Colonic mucosa (tissue), 4 donors: ENCODE measurements at regions not wholly inside any gene's neighbourhood (a gene's known extent, or its start where the extent isn't known, plus 50 kb on each side); places are given as distances from the start of the nearest gene placed in this dataset.

Experiments
- DNase-seq: peaks from one replicate; pipeline ENCODE4 v3.0.0-alpha.2; 2020
- H3K27ac ChIP-seq: fragments of 200-600 bp; one replicate; pipeline ENCODE4 v1.8.0; 2021
- H3K27me3 ChIP-seq: fragments of 200-600 bp; one replicate; pipeline ENCODE4 v1.8.0; 2021
- H3K36me3 ChIP-seq: fragments of 200-600 bp; one replicate; pipeline ENCODE4 v1.8.0; 2021
- H3K4me1 ChIP-seq: fragments of 200-600 bp; one replicate; pipeline ENCODE4 v1.8.0; 2021; ENCODE audit warnings: mild to moderate bottlenecking
- H3K4me3 ChIP-seq: fragments of 200-600 bp; one replicate; pipeline ENCODE4 v1.8.0; 2021
- H3K9ac ChIP-seq, 2 donors: one replicate each; pipeline ENCODE4 v1.7.0; 2013; ENCODE audit warnings: control low read depth in 2 of 2, low read depth in 2 of 2, low read length in 2 of 2
- H3K9me3 ChIP-seq: fragments of 200-600 bp; one replicate; pipeline ENCODE4 v1.8.0; 2021
- intact Hi-C: fragments of 100-400 bp; cut with DNase I; formaldehyde crosslinking; loops from one replicate; pipeline ENCODE4 v1.14.1; 2022
- TF ChIP-seq, protein P1 (sequence below): fragments of 200-600 bp; IDR thresholded peaks from one replicate; pipeline ENCODE4 v1.8.0; 2022; ENCODE audit warnings: antibody characterized with exemption, mild to moderate bottlenecking
- donor health status: healthy.
- donor health status: DM: no; HTN: no; CAD: no.
- donor health status: DM: no; HTN: no; CAD: no.

DNA sequence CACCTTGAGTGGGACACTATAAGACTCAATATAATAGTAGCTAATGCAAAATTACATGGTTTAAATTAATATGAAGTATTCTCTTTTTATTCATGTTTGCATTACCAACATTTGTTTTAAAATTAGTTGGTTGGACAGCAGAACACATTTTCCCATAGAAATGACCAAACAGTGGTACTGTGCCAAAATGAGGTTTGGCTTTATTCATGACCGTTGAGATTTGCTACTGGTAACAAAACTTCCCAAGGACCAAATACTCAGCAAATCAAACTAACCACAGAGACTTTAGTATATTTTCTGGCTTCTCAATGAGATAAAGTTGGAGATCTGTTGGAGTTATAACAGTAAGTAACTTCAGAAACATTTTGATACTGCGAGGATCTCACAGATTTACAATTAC, 637.8 kb upstream of the MEF2C start:
- H3K4me1 ChIP-seq: no peaks in the 10 kb centered on the region
- DNase-seq: no peak
- H3K4me3 ChIP-seq: no peak overlapping the region
- no peaks in the 10 kb centered on the region for H3K9me3 ChIP-seq
- TF ChIP-seq, protein P1, sequence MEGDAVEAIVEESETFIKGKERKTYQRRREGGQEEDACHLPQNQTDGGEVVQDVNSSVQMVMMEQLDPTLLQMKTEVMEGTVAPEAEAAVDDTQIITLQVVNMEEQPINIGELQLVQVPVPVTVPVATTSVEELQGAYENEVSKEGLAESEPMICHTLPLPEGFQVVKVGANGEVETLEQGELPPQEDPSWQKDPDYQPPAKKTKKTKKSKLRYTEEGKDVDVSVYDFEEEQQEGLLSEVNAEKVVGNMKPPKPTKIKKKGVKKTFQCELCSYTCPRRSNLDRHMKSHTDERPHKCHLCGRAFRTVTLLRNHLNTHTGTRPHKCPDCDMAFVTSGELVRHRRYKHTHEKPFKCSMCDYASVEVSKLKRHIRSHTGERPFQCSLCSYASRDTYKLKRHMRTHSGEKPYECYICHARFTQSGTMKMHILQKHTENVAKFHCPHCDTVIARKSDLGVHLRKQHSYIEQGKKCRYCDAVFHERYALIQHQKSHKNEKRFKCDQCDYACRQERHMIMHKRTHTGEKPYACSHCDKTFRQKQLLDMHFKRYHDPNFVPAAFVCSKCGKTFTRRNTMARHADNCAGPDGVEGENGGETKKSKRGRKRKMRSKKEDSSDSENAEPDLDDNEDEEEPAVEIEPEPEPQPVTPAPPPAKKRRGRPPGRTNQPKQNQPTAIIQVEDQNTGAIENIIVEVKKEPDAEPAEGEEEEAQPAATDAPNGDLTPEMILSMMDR: no peak
- no peaks in the 10 kb centered on the region for H3K36me3 ChIP-seq
- no peaks in the 10 kb centered on the region for H3K27me3 ChIP-seq
- no peak overlapping the region for H3K27ac ChIP-seq
- H3K9ac ChIP-seq: no peak overlapping the region
- intact Hi-C loops: no loop called here

DNA sequence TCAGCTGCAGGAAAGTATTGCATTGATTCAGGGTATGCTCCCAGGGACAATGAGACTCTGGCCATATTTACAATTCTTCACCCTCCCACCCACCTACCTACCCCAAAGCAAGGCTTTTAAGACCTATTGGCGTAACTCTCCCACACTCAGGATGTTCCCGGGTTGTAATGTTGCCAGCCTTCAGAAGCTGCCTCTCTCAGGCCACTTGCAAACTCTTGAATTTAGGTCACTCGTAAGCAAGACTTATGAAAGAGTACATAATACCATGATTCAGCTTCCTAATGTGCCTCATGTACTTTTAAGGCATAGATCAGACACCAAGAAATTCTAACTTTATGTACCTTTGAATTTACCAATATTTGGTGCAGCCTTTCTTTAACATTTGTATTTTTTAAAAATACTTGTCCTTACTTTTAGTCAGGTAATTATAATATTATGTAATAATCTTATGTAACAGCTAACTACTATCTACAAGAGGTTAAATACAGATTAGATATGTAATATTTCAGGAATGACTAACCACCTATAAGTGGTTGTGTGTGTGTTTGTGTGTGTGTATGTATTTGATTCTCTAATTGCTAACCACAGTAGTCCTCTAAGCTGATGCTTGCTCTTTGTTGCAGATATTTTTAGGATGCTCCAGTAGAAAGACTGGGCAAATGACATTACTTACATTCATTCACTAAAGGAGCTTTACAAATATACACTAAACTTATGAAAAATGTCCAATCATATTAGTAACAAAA, 630.5 kb upstream of the MEF2C start:
- no peaks in the 10 kb centered on the region for H3K27me3 ChIP-seq
- H3K36me3 ChIP-seq: no peaks in the 10 kb centered on the region
- no peaks in the 10 kb centered on the region for H3K4me1 ChIP-seq
- no peak overlapping the region for H3K27ac ChIP-seq
- no peaks in the 10 kb centered on the region for H3K9me3 ChIP-seq
- intact Hi-C loops: no loop called here
- DNase-seq: no peak
- TF ChIP-seq, protein P1: no peak
- no peak overlapping the region for H3K9ac ChIP-seq
- H3K4me3 ChIP-seq: no peak overlapping the region

DNA sequence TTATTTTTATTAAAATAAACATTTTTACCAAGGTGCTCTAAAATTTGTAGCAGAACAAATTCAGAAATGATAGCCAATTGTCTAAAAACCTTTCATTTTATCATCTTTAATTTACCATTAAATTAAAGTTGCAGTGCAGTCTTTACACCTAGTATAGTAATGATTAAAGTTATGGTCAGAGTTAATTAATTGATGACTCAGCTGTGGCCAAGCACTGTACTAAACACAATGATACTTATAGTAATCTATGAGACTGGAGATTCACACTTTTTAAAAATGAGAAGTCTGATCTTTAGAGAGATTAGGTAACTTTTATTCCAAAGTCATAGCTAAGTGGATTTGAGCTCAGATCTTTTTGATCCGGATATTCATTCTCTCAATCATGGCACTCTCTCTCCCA, 621.1 kb upstream of the MEF2C start:
- Histone ChIP-seq H3K9ac (no peak overlapping the region), H3K9me3 (no peaks in the 10 kb centered on the region), H3K36me3 (no peaks in the 10 kb centered on the region), H3K4me1 (no peaks in the 10 kb centered on the region), H3K4me3 (no peak overlapping the region), H3K27me3 (no peaks in the 10 kb centered on the region), H3K27ac (no peak overlapping the region)
- TF ChIP-seq, protein P1: no peak
- DNase-seq: no peak
- intact Hi-C loops: no loop called here

DNA sequence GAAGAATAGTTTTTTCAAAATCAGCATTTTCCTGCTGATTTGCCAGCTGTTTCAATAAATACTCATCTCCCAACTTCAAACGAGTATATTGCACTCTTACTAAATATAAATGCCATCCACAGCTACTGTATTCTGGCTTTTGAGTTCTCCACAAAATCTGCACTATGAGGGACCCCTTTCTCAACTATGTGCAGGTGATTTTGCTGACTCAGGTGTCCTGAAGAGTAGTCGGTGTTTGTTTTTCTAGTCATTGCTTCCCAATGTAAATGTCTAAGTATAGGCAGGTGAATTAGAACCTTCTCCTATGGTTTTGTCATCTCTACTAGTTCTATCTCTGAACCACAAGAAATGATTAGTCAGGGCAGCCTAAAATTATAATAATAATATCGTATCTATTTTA, 616.8 kb upstream of the MEF2C start:
- DNase-seq: no peak
- Histone ChIP-seq H3K9ac (no peak overlapping the region), H3K4me1 (no peaks in the 10 kb centered on the region), H3K4me3 (no peak overlapping the region), H3K27ac (no peak overlapping the region), H3K27me3 (no peaks in the 10 kb centered on the region), H3K9me3 (no peaks in the 10 kb centered on the region), H3K36me3 (no peaks in the 10 kb centered on the region)
- intact Hi-C loops: no loop called here
- TF ChIP-seq, protein P1: no peak

DNA sequence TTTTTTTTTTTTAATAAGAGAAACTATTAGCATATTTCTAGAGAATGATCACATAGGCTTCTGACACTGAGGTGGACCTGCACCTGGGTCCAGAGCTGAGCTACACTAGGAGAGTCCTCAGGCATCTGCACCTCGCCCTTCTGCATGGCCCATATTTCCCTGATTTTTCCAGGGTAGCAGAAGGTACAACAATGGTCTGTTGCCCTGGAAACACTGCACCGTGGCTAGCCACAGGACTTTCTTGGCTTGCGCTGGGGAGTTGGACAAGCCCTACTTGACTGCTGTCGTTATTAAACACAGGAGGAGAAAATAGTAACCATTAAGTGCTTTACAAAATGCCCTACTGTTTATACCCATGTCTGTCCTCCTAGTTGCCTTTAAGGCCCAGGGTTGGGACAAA, 615.7 kb upstream of the MEF2C start:
- Histone ChIP-seq H3K4me1 (no peaks in the 10 kb centered on the region), H3K27ac (no peak overlapping the region), H3K36me3 (no peaks in the 10 kb centered on the region), H3K4me3 (no peak overlapping the region), H3K27me3 (no peaks in the 10 kb centered on the region), H3K9ac (no peak overlapping the region), H3K9me3 (no peaks in the 10 kb centered on the region)
- intact Hi-C loops: no loop called here
- TF ChIP-seq, protein P1: no peak
- no peak for DNase-seq
